PC-3 (cell line): ENCODE measurements at regions not wholly inside any gene's neighbourhood (a gene's known extent, or its start where the extent isn't known, plus 50 kb on each side); places are given as distances from the start of the nearest gene placed in this dataset.

Source experiments
- EZH2 ChIP-seq: fragments of 300-600 bp; sonication (generic); IDR thresholded peaks from one replicate; pipeline ENCODE4 v1.6.1; 2017; ENCODE audit warnings: antibody characterized with exemption, mild to moderate bottlenecking, low read length; ENCODE audit not compliant: unreplicated experiment
- EZH2phosphoT487 ChIP-seq: fragments of 300-600 bp; sonication (generic); IDR thresholded peaks from 2 replicates; pipeline ENCODE4 v1.6.1; 2018; ENCODE audit warnings: mild to moderate bottlenecking, antibody characterized with exemption, low read length, borderline replicate concordance
- TF ChIP-seq, protein P1 (sequence below): fragments of 300-600 bp; sonication (generic); conservative IDR thresholded peaks from 2 replicates; pipeline ENCODE4 v1.5.1; 2017; ENCODE audit warnings: antibody characterized with exemption, low read depth, mild to moderate bottlenecking, low read length

GRCh38 chr21:25139414-25139813, 467.9 kb downstream of the MRPL39 start:
- TF ChIP-seq, protein P1, sequence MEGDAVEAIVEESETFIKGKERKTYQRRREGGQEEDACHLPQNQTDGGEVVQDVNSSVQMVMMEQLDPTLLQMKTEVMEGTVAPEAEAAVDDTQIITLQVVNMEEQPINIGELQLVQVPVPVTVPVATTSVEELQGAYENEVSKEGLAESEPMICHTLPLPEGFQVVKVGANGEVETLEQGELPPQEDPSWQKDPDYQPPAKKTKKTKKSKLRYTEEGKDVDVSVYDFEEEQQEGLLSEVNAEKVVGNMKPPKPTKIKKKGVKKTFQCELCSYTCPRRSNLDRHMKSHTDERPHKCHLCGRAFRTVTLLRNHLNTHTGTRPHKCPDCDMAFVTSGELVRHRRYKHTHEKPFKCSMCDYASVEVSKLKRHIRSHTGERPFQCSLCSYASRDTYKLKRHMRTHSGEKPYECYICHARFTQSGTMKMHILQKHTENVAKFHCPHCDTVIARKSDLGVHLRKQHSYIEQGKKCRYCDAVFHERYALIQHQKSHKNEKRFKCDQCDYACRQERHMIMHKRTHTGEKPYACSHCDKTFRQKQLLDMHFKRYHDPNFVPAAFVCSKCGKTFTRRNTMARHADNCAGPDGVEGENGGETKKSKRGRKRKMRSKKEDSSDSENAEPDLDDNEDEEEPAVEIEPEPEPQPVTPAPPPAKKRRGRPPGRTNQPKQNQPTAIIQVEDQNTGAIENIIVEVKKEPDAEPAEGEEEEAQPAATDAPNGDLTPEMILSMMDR = no peak
- TF ChIP-seq EZH2phosphoT487 (no peak), EZH2 (no peak)
